ENCODE measurements at regions not wholly inside any gene's neighbourhood (a gene's known extent, or its start where the extent isn't known, plus 50 kb on each side); places are given as distances from the start of the nearest gene placed in this dataset.

GRCh38 chr16:86886651-86887050 lies 308.3 kb downstream of the FOXL1 start:
- peak overlapping the region; percentile 72 to 81; a peak in 5 of 6 replicates for H3K27ac ChIP-seq
- peak in 1 of 2 experiments; percentile 57; a peak in 2 of 6 replicates for ATAC-seq
- TF ChIP-seq MAX (IDR thresholded peaks at IDR 0.05), result 0 out of 2 replicates have a peak, but pooled peaks have one; percentile 15
- TF ChIP-seq FOXS1 (CRISPR knock-in tag; IDR thresholded peaks at IDR 0.05), result no peak
- TF ChIP-seq CTCF (IDR thresholded peaks at IDR 0.05), result no peak
- TF ChIP-seq FOSL2 (IDR thresholded peaks at IDR 0.05), result peak; percentile 55
- no peak for TF ChIP-seq FOSL2 (CRISPR knock-in tag; IDR thresholded peaks at IDR 0.05)
- peak; percentile 47; the same call in 1 of the 2 replicates for TF ChIP-seq JUNB (IDR thresholded peaks at IDR 0.05)
- H3K4me2 ChIP-seq, result peak overlapping the region; percentile 74
- peaks cover 58% of the 10 kb centered on the region for H3K4me1 ChIP-seq
- ChIA-PET POLR2A (no interaction called here), CTCF (no interaction called here)
- 0 out of 3 replicates have a peak, but pooled peaks cover 4% of the 10 kb centered on the region for H3K9me3 ChIP-seq
- H3K4me3 ChIP-seq, result no peak overlapping the region
- 10% methylated on average over 1 of the region's 1 CpG for WGBS (ENCODE audit: missing lambda C conversion rate)
- FAIRE-seq, result no peak
- DNase-seq (ENCODE audit: low read depth in 1 of 2, low spot score in 1 of 2), result peak in 1 of 2 experiments; percentile 65

GRCh38 chr16:86887416-86887815 lies 309.1 kb downstream of the FOXL1 start:
- Histone ChIP-seq H3K4me1 (peaks cover 57% of the 10 kb centered on the region), H3K4me3 (no peak overlapping the region), H3K4me2 (peak overlapping the region; percentile 74), H3K27ac (peak overlapping the region; percentile 72 to 81), H3K9me3 (0 out of 3 replicates have a peak, but pooled peaks cover 4% of the 10 kb centered on the region)
- WGBS (ENCODE audit: missing lambda C conversion rate), result 77% methylated on average over 8 of the region's 8 CpGs
- ATAC-seq (peak; percentile 31 to 46; a peak in 4 of 6 replicates), FAIRE-seq (no peak), DNase-seq (ENCODE audit: low read depth in 1 of 2, low spot score in 1 of 2) (no peak)
- no peak for TF ChIP-seq KDM5A (IDR thresholded peaks at IDR 0.05)
- TF ChIP-seq MAX (IDR thresholded peaks at IDR 0.05), result no peak
- no peak for TF ChIP-seq NFE2L2 (conservative IDR thresholded peaks at IDR 0.05; ENCODE audit: low read length)
- no peak for TF ChIP-seq RCOR1 (IDR thresholded peaks at IDR 0.05; ENCODE audit: low read depth, low read length)
- no peak for TF ChIP-seq PHF8 (IDR thresholded peaks at IDR 0.05; ENCODE audit: borderline replicate concordance, low read depth)
- no peak for TF ChIP-seq USF2 (IDR thresholded peaks at IDR 0.05)
- no peak for TF ChIP-seq MYC (IDR thresholded peaks at IDR 0.05; ENCODE audit: borderline replicate concordance, low read length)
- TF ChIP-seq CBX8 (IDR thresholded peaks at IDR 0.05), result no peak
- TF ChIP-seq E2F6 (IDR thresholded peaks at IDR 0.05; ENCODE audit: borderline replicate concordance, low read depth), result no peak
- no peak for TF ChIP-seq BHLHE40 (IDR thresholded peaks at IDR 0.05; ENCODE audit: low read depth, low read length)
- TF ChIP-seq ZFP36 (IDR thresholded peaks at IDR 0.05; ENCODE audit: borderline replicate concordance, partially characterized antibody), result no peak
- TF ChIP-seq HOXB5 (CRISPR knock-in tag; IDR thresholded peaks at IDR 0.05), result no peak
- TF ChIP-seq BCL3 (IDR thresholded peaks at IDR 0.05), result no peak
- TF ChIP-seq POLR2A (IDR thresholded peaks at IDR 0.05; ENCODE audit: low read length), result no peak
- TF ChIP-seq CHD4 (IDR thresholded peaks at IDR 0.05; ENCODE audit: borderline replicate concordance), result no peak
- TF ChIP-seq HEYL (CRISPR knock-in tag; IDR thresholded peaks at IDR 0.05), result no peak
- TF ChIP-seq RNF2 (IDR thresholded peaks at IDR 0.05; ENCODE audit: borderline replicate concordance, low read depth), result no peak
- POLR2A ChIA-PET, result no interaction called here
- CTCF ChIA-PET, result no interaction called here

Data from A549 (cell line).